GM12875 (cell line): ENCODE measurements at regions not wholly inside any gene's neighbourhood (a gene's known extent, or its start where the extent isn't known, plus 50 kb on each side); places are given as distances from the start of the nearest gene placed in this dataset.
"Not testable (repeated sequence)": the region's sequence is repeated elsewhere in the genome, so short reads cannot be mapped to it uniquely, and the experiment has no call there.

Experiments used
- H3K4me3 ChIP-seq: one replicate; pipeline ENCODE4 v1.5.1; 2011; ENCODE audit warnings: low read depth, low read length, control low read depth
- CTCF ChIP-seq: IDR thresholded peaks from 2 replicates; pipeline ENCODE4 v1.5.1; 2011; ENCODE audit warnings: low read depth, mild to moderate bottlenecking, control low read depth, inconsistent platforms, low read length, moderate library complexity, borderline replicate concordance; ENCODE audit not compliant: insufficient read depth

DNA sequence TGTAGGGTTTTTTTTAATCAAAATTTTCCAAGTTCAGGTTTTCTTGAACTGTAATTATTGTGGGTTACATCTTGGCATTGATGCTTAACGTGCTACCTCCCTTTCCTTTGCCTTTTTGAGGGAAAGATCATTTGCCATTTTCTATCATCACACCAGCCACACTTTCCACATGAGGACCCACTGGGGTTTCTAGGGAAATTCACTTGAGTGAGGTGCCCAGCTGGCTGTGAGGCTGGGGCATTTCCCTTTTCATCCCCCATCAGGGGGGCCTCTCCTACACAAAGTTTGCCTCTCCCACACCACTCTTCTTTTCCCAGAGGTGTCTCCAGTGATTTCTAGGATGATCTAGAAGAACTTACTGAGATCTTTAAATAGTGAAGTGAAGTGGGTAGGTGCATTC lies 335.7 kb downstream of the BMP4 start:
- no peak for TF ChIP-seq CTCF
- H3K4me3 ChIP-seq, result no peak overlapping the region

- no peak overlapping the region for H3K4me3 ChIP-seq
- no peak for TF ChIP-seq CTCF
Observed at GRCh38 chr14:53620317-53620716, 336.3 kb downstream of the BMP4 start.

GRCh38 chr14:53619691-53620231 lies 336.9 kb downstream of the BMP4 start:
- no peak overlapping the region for H3K4me3 ChIP-seq
- no peak for TF ChIP-seq CTCF

DNA sequence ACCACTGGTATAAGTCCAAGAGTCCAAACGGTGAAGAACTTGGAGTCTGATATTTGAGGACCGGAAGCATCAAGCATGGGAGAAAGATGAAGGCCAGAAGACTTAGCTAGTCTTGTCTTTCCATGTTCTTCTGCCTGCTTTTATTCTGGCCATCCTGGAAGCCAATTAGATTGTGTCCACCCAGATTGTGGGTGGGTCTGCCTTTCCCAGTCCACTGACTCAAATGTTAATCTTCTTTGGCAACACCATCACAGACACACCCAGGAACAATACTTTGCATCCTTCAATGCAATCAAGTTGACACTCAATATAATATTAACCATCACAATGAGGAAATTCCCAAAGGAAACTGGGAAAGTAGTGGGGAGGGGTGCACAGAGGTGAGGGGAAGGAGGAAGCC lies 340.1 kb downstream of the BMP4 start:
- H3K4me3 ChIP-seq, result not testable (repeated sequence)

- H3K4me3 ChIP-seq, result no peak overlapping the region
- TF ChIP-seq CTCF, result no peak
Observed at GRCh38 chr14:53615252-53615651, 341.4 kb downstream of the BMP4 start.

DNA sequence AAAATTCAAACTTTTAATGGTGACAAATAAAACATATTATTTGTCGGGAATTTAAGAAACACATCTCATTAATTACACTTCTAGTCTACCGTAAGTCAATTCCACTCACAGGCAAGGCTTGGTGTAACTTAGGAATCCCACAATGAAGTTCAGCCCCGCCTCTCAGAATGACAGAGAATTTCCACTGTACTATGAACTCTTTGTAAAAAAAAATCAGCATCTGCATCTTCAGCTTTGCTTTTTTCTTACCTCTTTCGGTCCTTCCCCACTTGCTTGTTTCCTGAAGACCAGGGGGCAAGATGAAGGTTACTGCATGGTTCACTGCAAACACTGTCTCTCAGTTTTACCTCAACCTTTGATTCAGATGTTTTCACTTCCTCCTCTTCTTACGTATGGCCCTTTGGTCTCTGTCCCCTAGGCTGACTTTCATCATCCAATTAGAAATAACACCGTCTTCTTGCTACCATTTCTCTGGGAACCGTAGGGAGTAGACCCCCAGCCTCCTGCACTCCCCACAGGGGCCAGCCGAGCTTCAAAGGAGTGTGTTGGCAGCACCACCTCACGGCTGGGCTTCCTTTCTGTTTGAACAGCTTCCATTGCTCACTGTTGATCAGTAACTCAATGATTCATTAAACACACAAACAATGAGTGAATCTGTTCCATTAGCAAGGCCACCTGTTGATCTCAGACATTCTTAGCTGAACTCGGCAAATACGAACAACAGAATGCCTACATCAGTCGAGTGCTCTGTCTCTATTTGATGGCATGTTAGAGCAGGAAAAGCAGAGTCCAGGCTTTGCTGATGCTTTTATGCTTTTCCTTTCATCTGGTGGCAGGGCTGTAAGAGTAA lies 343.0 kb downstream of the BMP4 start:
- TF ChIP-seq CTCF, result no peak
- peak overlapping the region; percentile 7 for H3K4me3 ChIP-seq

- no peak overlapping the region for H3K4me3 ChIP-seq
- TF ChIP-seq CTCF, result no peak
Observed at GRCh38 chr14:53610947-53611346, 345.7 kb downstream of the BMP4 start.
